Bone marrow (tissue), 2 donors: ENCODE measurements at regions not wholly inside any gene's neighbourhood (a gene's known extent, or its start where the extent isn't known, plus 50 kb on each side); places are given as distances from the start of the nearest gene placed in this dataset.
"Not testable (repeated sequence)": the region's sequence is repeated elsewhere in the genome, so short reads cannot be mapped to it uniquely, and the experiment has no call there.

ENCODE experiments used
- DNase-seq, 2 donors: peaks; one replicate each; lab custom pipeline; 2025; lab: John Stamatoyannopoulos, UW

GRCh38 chr5:126296121-126296520 is 127.1 kb upstream of the GRAMD2B start:
- not testable (repeated sequence) for DNase-seq

- no peak for DNase-seq
Measured at GRCh38 chr5:126300293-126300692, 122.9 kb upstream of the GRAMD2B start.

GRCh38 chr5:126301056-126301455 is 122.2 kb upstream of the GRAMD2B start:
- no peak for DNase-seq

- DNase-seq = no peak
Measured at GRCh38 chr5:126309860-126310259, 113.3 kb upstream of the GRAMD2B start.

GRCh38 chr5:126311766-126312165 is 111.4 kb upstream of the GRAMD2B start:
- DNase-seq = no peak

- DNase-seq = no peak
Measured at GRCh38 chr5:126315341-126315740, 107.9 kb upstream of the GRAMD2B start.

GRCh38 chr5:126332326-126332725 is 90.9 kb upstream of the GRAMD2B start:
- no peak for DNase-seq

GRCh38 chr5:126334760-126335159 is 88.4 kb upstream of the GRAMD2B start:
- no peak for DNase-seq

GRCh38 chr5:126335886-126336285 is 87.3 kb upstream of the GRAMD2B start:
- no peak for DNase-seq

- DNase-seq = no peak
Measured at GRCh38 chr5:126338635-126339034, 84.6 kb upstream of the GRAMD2B start.

- peak in 1 of 2 donors; percentile 39 for DNase-seq
Measured at GRCh38 chr5:126339215-126339805, 83.9 kb upstream of the GRAMD2B start.

GRCh38 chr5:126341906-126342630 is 81.1 kb upstream of the GRAMD2B start:
- no peak for DNase-seq

- no peak for DNase-seq
Measured at GRCh38 chr5:126348855-126349635, 74.2 kb upstream of the GRAMD2B start.

- DNase-seq = no peak
Measured at GRCh38 chr5:126351153-126351552, 72.1 kb upstream of the GRAMD2B start.

GRCh38 chr5:126354012-126354857 is 69.0 kb upstream of the GRAMD2B start:
- DNase-seq = peak in 1 of 2 donors; percentile 0

GRCh38 chr5:126354858-126355731 is 68.1 kb upstream of the GRAMD2B start:
- DNase-seq = no peak

- no peak for DNase-seq
Measured at GRCh38 chr5:126355940-126356339, 67.3 kb upstream of the GRAMD2B start.

- no peak for DNase-seq
Measured at GRCh38 chr5:126357585-126358342, 65.4 kb upstream of the GRAMD2B start.

GRCh38 chr5:126358525-126358924 is 64.7 kb upstream of the GRAMD2B start:
- DNase-seq = no peak

GRCh38 chr5:126359884-126360283 is 63.3 kb upstream of the GRAMD2B start:
- no peak for DNase-seq
